NCI-H748 (cell line): ENCODE measurements at regions not wholly inside any gene's neighbourhood (a gene's known extent, or its start where the extent isn't known, plus 50 kb on each side); places are given as distances from the start of the nearest gene placed in this dataset.

ENCODE experiments used
- DNase-seq: peaks from one replicate; lab custom pipeline; 2025; ENCODE audit not compliant: unreplicated experiment; lab: John Stamatoyannopoulos, UW

- no peak for DNase-seq
Measured at GRCh38 chr15:66900586-66901310, 164.7 kb upstream of the SMAD3 start.

GRCh38 chr15:66901336-66902100 lies 163.9 kb upstream of the SMAD3 start:
- no peak for DNase-seq

GRCh38 chr15:66905185-66905584 lies 160.2 kb upstream of the SMAD3 start:
- DNase-seq = no peak

GRCh38 chr15:66905954-66906353 lies 159.4 kb upstream of the SMAD3 start:
- DNase-seq = peak; percentile 11

- DNase-seq = no peak
Measured at GRCh38 chr15:66906668-66907614, 158.5 kb upstream of the SMAD3 start.

GRCh38 chr15:66907826-66908743 lies 157.3 kb upstream of the SMAD3 start:
- no peak for DNase-seq

GRCh38 chr15:66908744-66909095 lies 156.7 kb upstream of the SMAD3 start:
- no peak for DNase-seq

- DNase-seq = no peak
Measured at GRCh38 chr15:66909381-66909890, 156.0 kb upstream of the SMAD3 start.

- DNase-seq = no peak
Measured at GRCh38 chr15:66911131-66911700, 154.2 kb upstream of the SMAD3 start.

- DNase-seq = no peak
Measured at GRCh38 chr15:66912001-66912400, 153.4 kb upstream of the SMAD3 start.

- DNase-seq = no peak
Measured at GRCh38 chr15:66912441-66912840, 153.0 kb upstream of the SMAD3 start.

GRCh38 chr15:66917904-66918448 lies 147.4 kb upstream of the SMAD3 start:
- DNase-seq = no peak

GRCh38 chr15:66919421-66919820 lies 146.0 kb upstream of the SMAD3 start:
- no peak for DNase-seq

GRCh38 chr15:66921319-66921915 lies 144.0 kb upstream of the SMAD3 start:
- no peak for DNase-seq

GRCh38 chr15:66922608-66923007 lies 142.8 kb upstream of the SMAD3 start:
- DNase-seq = no peak

GRCh38 chr15:66923438-66923881 lies 141.9 kb upstream of the SMAD3 start:
- peak; percentile 17 for DNase-seq

GRCh38 chr15:66924889-66925288 lies 140.5 kb upstream of the SMAD3 start:
- DNase-seq = no peak

- DNase-seq = no peak
Measured at GRCh38 chr15:66925721-66926120, 139.7 kb upstream of the SMAD3 start.
